HG03442 (cell line): ENCODE measurements at regions not wholly inside any gene's neighbourhood (a gene's known extent, or its start where the extent isn't known, plus 50 kb on each side); places are given as distances from the start of the nearest gene placed in this dataset.
"Not testable (repeated sequence)": the region's sequence is repeated elsewhere in the genome, so short reads cannot be mapped to it uniquely, and the experiment has no call there.

Experiments
- ATAC-seq: cut with Tn5 transposase; IDR thresholded peaks from one replicate; pipeline ENCODE4 v1.9.1; 2021; ENCODE audit warnings: mild to moderate bottlenecking, moderate library complexity; ENCODE audit not compliant: unreplicated experiment

GRCh38 chrX:128992107-128992971 is 531.0 kb downstream of the SMARCA1 start:
- ATAC-seq, result no peak

DNA sequence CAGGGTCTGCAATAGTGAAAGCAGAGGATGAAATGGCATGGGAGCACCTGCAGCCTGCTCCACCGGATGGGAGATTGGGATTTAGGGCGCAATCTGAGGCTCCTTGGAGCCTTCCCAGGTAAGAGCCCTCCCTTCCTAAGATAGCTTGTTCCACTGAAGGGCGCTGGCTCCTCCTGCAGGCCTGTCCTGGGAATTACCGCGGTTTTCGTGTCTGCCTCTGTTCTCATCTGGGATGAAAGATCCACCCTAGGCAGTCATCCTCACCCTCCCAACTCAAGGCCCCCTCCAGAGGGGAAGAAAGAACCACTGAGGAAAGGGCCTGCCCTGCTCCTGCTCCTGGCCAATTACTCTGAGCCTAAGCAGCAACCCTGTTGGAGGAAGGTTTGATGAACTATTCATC is 547.5 kb downstream of the SMARCA1 start:
- ATAC-seq, result peak; percentile 69

DNA sequence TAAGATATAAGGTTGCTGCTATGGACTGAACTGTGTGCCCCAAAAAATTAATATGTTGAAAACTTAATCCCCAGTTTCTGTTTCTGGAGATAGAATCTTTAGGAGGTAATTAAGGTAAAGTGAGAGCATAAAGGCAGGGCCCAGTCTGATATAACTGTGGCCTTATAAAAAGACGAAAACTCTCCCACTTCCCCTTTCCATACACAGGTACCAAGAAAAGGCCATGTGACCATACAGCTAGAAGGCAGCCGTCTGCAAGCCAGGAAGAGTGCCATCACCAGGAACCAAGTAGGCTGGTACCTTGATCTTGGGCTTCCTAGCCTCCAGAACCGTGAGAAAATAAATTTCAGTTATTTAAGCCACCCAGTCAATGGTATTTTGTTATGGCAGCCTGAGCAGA is 550.3 kb downstream of the SMARCA1 start:
- ATAC-seq, result no peak

DNA sequence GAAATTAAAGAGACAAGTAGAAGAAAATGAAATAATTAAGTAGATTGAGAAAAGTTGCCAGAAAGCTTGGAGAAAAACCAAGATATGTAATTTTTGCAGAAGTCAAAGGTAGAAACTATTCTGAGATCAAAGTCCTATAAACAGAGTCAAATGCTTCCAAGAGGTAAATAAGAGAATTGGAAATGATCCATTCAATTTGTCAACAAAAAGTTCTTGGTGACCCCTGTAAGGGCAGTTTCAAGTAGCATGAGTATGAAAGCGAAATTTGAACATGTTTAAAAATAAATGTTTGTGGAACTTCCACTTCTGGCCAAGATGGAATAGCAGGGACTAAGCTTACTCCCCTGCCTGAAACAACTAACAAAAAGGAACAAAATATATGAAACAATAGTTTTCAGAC is 562.0 kb downstream of the SMARCA1 start:
- ATAC-seq, result no peak

GRCh38 chrX:128954697-128955096 is 568.6 kb downstream of the SMARCA1 start:
- not testable (repeated sequence) for ATAC-seq

DNA sequence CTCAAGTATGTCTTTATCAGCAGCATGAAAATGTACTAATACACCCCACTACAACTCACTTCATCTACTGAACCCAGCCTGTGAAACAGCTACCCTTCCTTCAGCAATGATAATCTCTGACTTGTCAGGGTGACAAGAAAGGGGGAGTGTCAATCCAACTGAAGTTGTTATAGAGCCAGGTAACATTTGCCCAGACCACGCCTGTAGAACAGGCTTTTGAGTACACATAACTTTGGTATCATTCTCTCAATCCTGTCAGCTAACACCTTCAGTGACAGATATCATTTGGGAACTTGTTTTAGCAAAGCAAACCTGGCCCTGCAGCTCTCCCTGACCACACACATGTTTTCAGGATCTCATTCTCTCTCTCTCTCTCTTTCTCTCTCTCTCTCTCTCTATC is 592.2 kb downstream of the SMARCA1 start:
- no peak for ATAC-seq

DNA sequence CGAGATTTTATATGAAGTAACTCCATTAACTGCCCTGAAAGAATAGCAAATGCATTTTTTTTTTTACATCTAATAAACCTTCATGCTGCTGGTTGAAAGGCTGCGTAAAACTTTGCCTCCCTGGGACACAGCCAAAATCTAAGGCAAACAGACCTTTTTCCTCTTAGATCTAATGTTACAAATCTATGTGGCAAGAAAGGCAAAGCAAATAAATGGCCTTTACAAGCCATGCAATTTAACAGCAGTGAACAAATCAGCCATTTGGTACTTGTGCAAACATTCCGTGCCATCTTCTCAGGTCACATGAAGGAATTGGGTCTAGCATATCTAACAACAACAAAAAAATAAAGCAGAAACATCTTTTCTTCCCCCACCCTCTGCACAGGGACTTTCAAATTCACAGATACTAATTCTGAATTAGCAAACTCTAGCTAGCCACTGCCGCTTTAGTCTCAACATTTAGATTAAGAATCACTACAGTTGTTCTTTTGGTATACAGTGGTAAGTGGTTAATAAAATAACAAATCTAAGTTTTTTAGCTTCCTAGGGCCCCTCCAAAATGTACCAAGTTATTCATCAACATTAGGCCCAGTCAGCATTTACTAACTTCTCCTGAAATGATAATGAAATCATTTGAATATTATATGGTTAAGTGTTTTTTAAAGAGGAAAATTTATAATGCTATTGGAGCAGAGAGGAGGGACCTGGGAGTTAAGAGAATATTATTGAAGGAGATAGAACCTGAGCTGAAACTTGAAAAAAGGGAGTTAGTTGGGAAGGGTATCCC is 593.8 kb downstream of the SMARCA1 start:
- ATAC-seq, result no peak

DNA sequence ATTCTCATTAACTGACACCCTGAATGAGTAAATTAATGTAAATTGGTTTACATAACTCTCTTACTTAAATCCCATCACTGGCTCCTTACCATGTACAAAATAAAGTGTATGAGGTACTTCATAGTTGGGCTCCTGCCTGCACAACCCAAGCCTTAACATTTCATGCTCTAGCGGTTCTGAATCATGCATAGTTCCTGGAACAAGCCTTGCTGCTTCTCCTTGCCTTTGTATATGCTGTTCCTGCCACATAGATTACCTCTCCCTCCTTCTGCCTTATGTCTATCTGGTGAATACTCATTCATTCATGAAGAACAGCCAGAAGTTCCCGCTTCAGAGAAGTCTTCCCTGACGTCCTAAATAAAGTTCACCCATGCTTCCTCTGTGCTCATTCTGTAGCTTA is 594.7 kb downstream of the SMARCA1 start:
- no peak for ATAC-seq

GRCh38 chrX:128927363-128927762 is 595.9 kb downstream of the SMARCA1 start:
- ATAC-seq, result no peak

DNA sequence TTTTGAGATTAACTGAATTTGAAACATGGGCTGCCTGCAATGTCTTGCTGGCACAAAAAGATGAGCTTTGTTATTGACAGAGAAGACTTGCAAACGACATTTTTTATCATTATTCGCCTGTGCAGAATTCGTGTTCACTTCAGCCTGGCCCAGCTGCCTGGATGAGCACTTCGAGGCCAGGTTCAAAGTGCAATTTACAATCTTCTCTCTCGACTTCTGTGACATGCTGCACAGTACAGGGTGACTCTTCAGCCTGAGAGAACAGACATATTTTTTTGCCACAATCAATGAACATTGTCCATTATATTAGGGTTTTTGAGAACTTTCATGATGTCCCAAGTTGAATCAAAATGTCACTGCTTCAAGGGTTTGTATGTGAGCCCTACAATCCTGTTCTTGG is 616.5 kb downstream of the SMARCA1 start:
- no peak for ATAC-seq

GRCh38 chrX:128901018-128901417 is 622.3 kb downstream of the SMARCA1 start:
- no peak for ATAC-seq

DNA sequence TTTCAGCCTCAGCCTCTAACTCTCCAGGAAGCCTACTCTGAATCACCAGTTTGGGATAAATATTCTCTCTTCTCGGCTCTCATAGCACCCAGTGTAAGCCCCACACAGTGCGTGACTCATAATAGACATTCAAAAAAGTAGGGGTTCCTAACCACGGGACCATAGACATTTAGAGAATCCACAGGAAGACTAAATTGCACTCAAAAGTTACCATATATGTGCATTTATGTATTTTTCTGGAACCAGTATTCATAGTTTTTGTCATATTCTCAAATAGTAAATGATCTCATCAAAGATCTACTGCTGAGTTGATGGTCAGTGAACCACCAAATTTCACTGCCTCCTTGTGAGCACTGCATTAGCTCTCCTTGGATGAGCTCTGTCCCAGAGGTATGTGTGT is 625.7 kb downstream of the SMARCA1 start:
- no peak for ATAC-seq

DNA sequence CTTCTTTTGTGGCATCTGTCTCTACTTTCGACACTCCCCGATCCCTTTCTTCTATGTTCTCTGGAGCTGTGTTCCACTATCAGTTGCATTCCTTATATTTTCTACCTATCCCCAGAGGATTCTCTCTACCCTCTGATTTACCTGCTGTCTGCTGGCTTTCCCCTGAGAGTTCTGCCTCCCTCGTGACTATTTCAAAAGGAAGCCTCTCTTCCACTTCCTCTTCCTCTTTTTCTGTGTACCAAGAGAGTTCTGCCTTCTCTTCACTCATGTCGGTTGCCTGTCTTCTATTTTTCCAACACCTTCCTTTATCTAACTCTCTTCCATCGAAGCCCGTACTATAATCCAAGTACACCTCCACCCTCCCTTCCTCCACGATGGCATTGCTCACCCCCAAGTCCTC is 631.7 kb downstream of the SMARCA1 start:
- ATAC-seq, result no peak

- no peak for ATAC-seq
Observed at GRCh38 chrX:128884430-128884829, 638.9 kb downstream of the SMARCA1 start.

DNA sequence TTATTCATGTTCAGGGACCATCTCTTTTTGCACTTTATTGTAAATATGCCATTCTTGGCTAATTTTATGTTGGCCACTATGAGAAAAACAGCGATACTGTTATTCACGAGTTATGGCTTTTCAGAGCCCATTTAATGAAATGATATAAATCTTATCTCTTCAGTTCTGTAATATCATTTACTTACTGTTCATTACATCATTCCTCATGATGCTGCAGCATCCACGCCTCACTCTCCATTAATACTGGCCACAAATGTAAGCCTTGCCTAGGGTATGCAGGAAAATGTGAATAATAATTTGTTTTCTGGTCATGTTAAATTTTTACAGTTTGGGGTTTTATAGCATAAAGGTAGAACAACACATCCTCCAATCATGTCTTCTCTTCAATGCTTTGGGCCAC is 639.6 kb downstream of the SMARCA1 start:
- no peak for ATAC-seq

GRCh38 chrX:128870361-128870760 is 652.9 kb downstream of the SMARCA1 start:
- ATAC-seq, result no peak

GRCh38 chrX:128862557-128862956 is 660.7 kb downstream of the SMARCA1 start:
- no peak for ATAC-seq

DNA sequence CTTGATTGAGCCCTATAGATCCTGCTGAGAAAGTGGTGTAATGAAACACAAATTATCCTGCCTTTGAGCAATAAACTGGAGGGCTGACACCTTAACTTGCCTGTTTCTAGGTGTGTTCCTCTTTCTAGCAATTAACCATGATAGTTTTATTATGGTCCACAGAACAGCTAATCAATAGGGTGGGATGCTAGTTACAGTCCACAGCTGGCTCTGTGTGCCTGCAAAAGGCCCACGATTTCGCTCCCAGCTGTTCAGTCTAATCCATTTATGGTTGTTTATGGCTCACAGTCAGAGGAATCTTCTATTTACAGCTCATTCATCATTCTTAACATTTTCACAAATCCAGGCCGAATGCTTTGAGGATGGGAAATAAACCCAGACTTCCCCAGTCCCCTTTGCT is 674.9 kb downstream of the SMARCA1 start:
- ATAC-seq, result no peak

DNA sequence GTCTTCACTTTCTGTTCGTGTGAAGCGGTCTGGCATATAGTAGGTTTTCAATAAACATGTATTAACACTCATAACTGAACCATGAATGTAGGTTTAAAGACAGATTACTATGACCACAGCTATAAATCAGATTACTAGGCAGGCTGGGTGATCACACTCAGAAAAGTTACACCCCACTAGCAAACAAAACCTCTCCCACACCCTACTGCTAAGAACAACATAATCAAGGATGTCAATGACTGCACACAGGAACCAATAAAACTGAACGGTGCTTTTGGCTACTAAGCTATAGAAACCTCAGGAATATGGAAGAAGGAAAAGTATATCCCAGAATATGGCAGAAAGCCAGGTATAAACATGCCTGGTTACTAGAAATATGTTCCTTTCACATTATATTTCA is 676.9 kb downstream of the SMARCA1 start:
- no peak for ATAC-seq

DNA sequence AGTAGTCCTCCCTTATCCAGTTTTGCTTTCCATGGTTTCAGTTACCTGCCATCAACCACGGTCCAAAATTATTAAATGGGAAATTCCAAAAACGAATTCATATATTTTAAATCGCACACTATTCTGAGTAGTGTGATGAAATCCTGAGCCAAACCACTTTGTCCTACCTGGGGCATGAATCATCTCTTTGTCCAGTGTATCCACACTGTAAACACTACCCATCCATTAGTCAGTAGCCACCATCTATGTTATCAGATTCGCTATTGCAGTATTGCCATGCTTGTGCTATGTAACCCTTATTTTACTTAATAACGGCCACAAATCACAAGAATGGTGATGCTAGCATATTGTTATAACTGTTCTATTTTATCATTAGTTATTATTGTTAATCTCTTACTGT is 704.6 kb downstream of the SMARCA1 start:
- no peak for ATAC-seq

- ATAC-seq, result no peak
Observed at GRCh38 chrX:128816919-128817318, 706.4 kb downstream of the SMARCA1 start.

DNA sequence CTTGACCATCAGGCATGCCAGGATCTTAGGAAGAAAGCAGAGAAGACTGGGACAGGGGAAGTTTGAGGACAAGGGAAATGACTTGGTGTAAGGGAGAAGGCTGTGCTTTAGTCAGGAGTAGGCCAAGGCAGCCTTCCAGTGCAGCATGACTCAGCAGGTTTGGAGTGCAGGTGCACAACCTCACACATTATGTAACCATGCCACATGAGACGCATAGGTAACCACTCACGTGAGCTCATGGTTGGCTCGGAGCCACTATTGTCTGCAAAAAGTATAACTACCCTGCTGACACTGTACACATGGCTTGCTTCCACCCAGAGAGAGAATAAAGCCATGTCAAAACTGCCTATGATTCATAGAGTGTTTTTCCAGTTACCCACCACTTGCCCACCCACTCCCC is 715.9 kb downstream of the SMARCA1 start:
- no peak for ATAC-seq
